ENCODE measurements at regions not wholly inside any gene's neighbourhood (a gene's known extent, or its start where the extent isn't known, plus 50 kb on each side); places are given as distances from the start of the nearest gene placed in this dataset.

- H3K4me1 ChIP-seq (ENCODE audit: control insufficient read depth in 2 of 2, insufficient read depth in 2 of 2, low read length in 2 of 2), result no peaks in the 10 kb centered on the region
- Mint-ChIP-seq H3K9me3 (ENCODE audit: insufficient read depth) (peaks cover 5% of the 10 kb centered on the region), H3K4me1 (no peaks in the 10 kb centered on the region), H3K27ac (no peak overlapping the region), H3K4me3 (no peak overlapping the region), H3K27me3 (no peaks in the 10 kb centered on the region)
- no peaks in the 10 kb centered on the region for H3K79me2 ChIP-seq (ENCODE audit: control insufficient read depth, insufficient read depth, low read length)
- no peak overlapping the region for H3K4me3 ChIP-seq (ENCODE audit: control extremely low read depth in 1 of 5, extremely low read depth in 1 of 5, insufficient read depth in 1 of 5, low read depth in 2 of 5, low read length in 4 of 5)
- H2AFZ ChIP-seq (ENCODE audit: insufficient read depth, low read depth, low read length, poor library complexity, severe bottlenecking), result no peak overlapping the region
- peaks cover 0 to 1% (median 0%) of the 10 kb centered on the region in 3 donors for H3K9me3 ChIP-seq (ENCODE audit: control extremely low read depth in 1 of 3, control insufficient read depth in 2 of 3, insufficient read depth in 1 of 3, low read length in 2 of 3)
- ChIA-PET POLR2A (no interaction called here), CTCF (no interaction called here)
- TF ChIP-seq CTCF (IDR thresholded peaks at IDR 0.05), result no peak
- no peak for TF ChIP-seq EZH2 (IDR thresholded peaks at IDR 0.05; ENCODE audit: borderline replicate concordance, insufficient read depth, low read depth, low read length, poor library complexity, severe bottlenecking)
- H3K36me3 ChIP-seq (replicated peaks in 1 of 2; ENCODE audit: control extremely low read depth in 1 of 2, control insufficient read depth in 1 of 2, extremely low read depth in 1 of 2, insufficient read depth in 2 of 2, low read length in 1 of 2), result no peaks in the 10 kb centered on the region
- no peaks in the 10 kb centered on the region for H3K27me3 ChIP-seq (replicated peaks in 1 of 4; ENCODE audit: control extremely low read depth in 1 of 4, control insufficient read depth in 3 of 4, insufficient read depth in 4 of 4, low read length in 3 of 4)
- no peak overlapping the region for H3K9ac ChIP-seq (ENCODE audit: low read length)
- ATAC-seq (ENCODE audit: low read depth), result no peak
- no peaks in the 10 kb centered on the region for H4K20me1 ChIP-seq (ENCODE audit: control insufficient read depth, insufficient read depth, low read length, poor library complexity, severe bottlenecking)
- H3K4me2 ChIP-seq (replicated peaks; ENCODE audit: low read depth, low read length, poor library complexity, severe bottlenecking), result no peak overlapping the region
- intact Hi-C loops (cut with micrococcal nuclease), result no loop called here
- H3K27ac ChIP-seq (ENCODE audit: low read length in 2 of 2), result no peak overlapping the region
- DNase-seq, result no peak
These were observed 440.8 kb downstream of the AEBP2 start for GRCh38 chr12:19880076-19880475.

- TF ChIP-seq EZH2 (IDR thresholded peaks at IDR 0.05; ENCODE audit: borderline replicate concordance, insufficient read depth, low read depth, low read length, poor library complexity, severe bottlenecking), result no peak
- Histone ChIP-seq H3K4me1 (ENCODE audit: control insufficient read depth in 2 of 2, insufficient read depth in 2 of 2, low read length in 2 of 2) (no peaks in the 10 kb centered on the region), H3K36me3 (replicated peaks in 1 of 2; ENCODE audit: control extremely low read depth in 1 of 2, control insufficient read depth in 1 of 2, extremely low read depth in 1 of 2, insufficient read depth in 2 of 2, low read length in 1 of 2) (no peaks in the 10 kb centered on the region), H3K9me3 (ENCODE audit: control extremely low read depth in 1 of 3, control insufficient read depth in 2 of 3, insufficient read depth in 1 of 3, low read length in 2 of 3) (no peaks in the 10 kb centered on the region), H3K27me3 (replicated peaks in 1 of 4; ENCODE audit: control extremely low read depth in 1 of 4, control insufficient read depth in 3 of 4, insufficient read depth in 4 of 4, low read length in 3 of 4) (no peaks in the 10 kb centered on the region), H3K4me2 (replicated peaks; ENCODE audit: low read depth, low read length, poor library complexity, severe bottlenecking) (no peak overlapping the region), H3K9ac (ENCODE audit: low read length) (no peak overlapping the region), H3K4me3 (ENCODE audit: control extremely low read depth in 1 of 5, extremely low read depth in 1 of 5, insufficient read depth in 1 of 5, low read depth in 2 of 5, low read length in 4 of 5) (no peak overlapping the region), H4K20me1 (ENCODE audit: control insufficient read depth, insufficient read depth, low read length, poor library complexity, severe bottlenecking) (no peaks in the 10 kb centered on the region), H3K79me2 (ENCODE audit: control insufficient read depth, insufficient read depth, low read length) (no peaks in the 10 kb centered on the region), H2AFZ (ENCODE audit: insufficient read depth, low read depth, low read length, poor library complexity, severe bottlenecking) (no peak overlapping the region), H3K27ac (ENCODE audit: low read length in 2 of 2) (no peak overlapping the region)
- no peak for ATAC-seq (ENCODE audit: low read depth)
- CTCF ChIA-PET, result interaction anchor here (0.7 kb wide), 1 partner anchor 1300 kb away, joined by 5 read pairs; no protein-coding TSS in a partner anchor
- intact Hi-C loops (cut with micrococcal nuclease), result no loop called here
- Mint-ChIP-seq H3K27ac (no peak overlapping the region), H3K4me1 (no peaks in the 10 kb centered on the region), H3K4me3 (no peak overlapping the region), H3K27me3 (no peaks in the 10 kb centered on the region), H3K9me3 (ENCODE audit: insufficient read depth) (peaks cover 5% of the 10 kb centered on the region)
- POLR2A ChIA-PET, result no interaction called here
- no peak for DNase-seq
These were observed 441.4 kb downstream of the AEBP2 start for GRCh38 chr12:19880721-19881120.

Measured in B cell (primary cell).